ENCODE measurements at regions not wholly inside any gene's neighbourhood (a gene's known extent, or its start where the extent isn't known, plus 50 kb on each side); places are given as distances from the start of the nearest gene placed in this dataset.

- intact Hi-C loops (cut with DNase I; ENCODE audit: low total_unique reads) = no loop called here
- TF ChIP-seq, protein P1, sequence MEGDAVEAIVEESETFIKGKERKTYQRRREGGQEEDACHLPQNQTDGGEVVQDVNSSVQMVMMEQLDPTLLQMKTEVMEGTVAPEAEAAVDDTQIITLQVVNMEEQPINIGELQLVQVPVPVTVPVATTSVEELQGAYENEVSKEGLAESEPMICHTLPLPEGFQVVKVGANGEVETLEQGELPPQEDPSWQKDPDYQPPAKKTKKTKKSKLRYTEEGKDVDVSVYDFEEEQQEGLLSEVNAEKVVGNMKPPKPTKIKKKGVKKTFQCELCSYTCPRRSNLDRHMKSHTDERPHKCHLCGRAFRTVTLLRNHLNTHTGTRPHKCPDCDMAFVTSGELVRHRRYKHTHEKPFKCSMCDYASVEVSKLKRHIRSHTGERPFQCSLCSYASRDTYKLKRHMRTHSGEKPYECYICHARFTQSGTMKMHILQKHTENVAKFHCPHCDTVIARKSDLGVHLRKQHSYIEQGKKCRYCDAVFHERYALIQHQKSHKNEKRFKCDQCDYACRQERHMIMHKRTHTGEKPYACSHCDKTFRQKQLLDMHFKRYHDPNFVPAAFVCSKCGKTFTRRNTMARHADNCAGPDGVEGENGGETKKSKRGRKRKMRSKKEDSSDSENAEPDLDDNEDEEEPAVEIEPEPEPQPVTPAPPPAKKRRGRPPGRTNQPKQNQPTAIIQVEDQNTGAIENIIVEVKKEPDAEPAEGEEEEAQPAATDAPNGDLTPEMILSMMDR (IDR thresholded peaks at IDR 0.05 in 8 of 11, conservative IDR thresholded peaks at IDR 0.05 in 3 of 11) = no peak
- TF ChIP-seq POLR2A (IDR thresholded peaks at IDR 0.05) (no peak), POLR2AphosphoS5 (IDR thresholded peaks at IDR 0.05) (no peak)
Observed at GRCh38 chr13:50401721-50402465, 386.6 kb downstream of the KCNRG start.

DNA sequence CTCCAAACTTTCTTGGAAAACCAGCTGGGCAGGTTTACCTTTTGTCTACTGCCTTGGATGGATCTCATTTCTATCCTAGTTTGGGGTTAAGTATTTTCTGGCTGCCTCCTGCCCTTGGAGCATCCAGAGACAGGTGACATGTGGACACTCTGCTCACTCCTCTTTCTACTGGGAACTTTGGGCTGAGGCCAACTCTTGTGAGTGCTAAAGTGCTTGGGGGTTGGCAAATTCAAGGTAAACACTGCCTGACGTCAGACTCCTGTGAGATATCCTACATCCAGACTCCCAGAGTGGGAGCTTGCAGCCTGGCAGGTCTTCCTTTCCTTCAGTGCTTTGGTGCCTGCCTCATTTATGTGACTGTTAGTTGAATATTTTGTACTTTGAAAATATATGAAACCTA lies 388.1 kb downstream of the KCNRG start:
- Histone ChIP-seq H3K9me3 (no peaks in the 10 kb centered on the region), H3K36me3 (no peaks in the 10 kb centered on the region), H3K4me3 (no peak overlapping the region), H3K27me3 (replicated peaks in 1 of 7) (no peaks in the 10 kb centered on the region), H3K4me1 (no peaks in the 10 kb centered on the region), H3K27ac (no peak overlapping the region)
- intact Hi-C loops (cut with DNase I; ENCODE audit: low total_unique reads) = no loop called here
- TF ChIP-seq POLR2AphosphoS5 (IDR thresholded peaks at IDR 0.05) (no peak), POLR2A (IDR thresholded peaks at IDR 0.05) (no peak)
- TF ChIP-seq, protein P1 (IDR thresholded peaks at IDR 0.05 in 8 of 11, conservative IDR thresholded peaks at IDR 0.05 in 3 of 11) = no peak
- no peak for DNase-seq
- WGBS, 5 donors = 47 to 100% (median 64%) methylated on average over 1 of the region's 1 CpG

More at GRCh38 chr13:50401721-50402465, 386.6 kb downstream of the KCNRG start:
- H3K27me3 ChIP-seq (replicated peaks in 1 of 7) = no peaks in the 10 kb centered on the region
- no peaks in the 10 kb centered on the region for H3K9me3 ChIP-seq
- no peak overlapping the region for H3K4me3 ChIP-seq
- no peak overlapping the region for H3K27ac ChIP-seq
- 71 to 90% (median 74%) methylated on average over 3 of the region's 3 CpGs for WGBS, 5 donors
- no peak for DNase-seq
- H3K4me1 ChIP-seq = no peaks in the 10 kb centered on the region
- no peaks in the 10 kb centered on the region for H3K36me3 ChIP-seq

- H3K9me3 ChIP-seq = no peaks in the 10 kb centered on the region
- no peak overlapping the region for H3K4me3 ChIP-seq
- no peaks in the 10 kb centered on the region for H3K4me1 ChIP-seq
- intact Hi-C loops (cut with DNase I; ENCODE audit: low total_unique reads) = no loop called here
- no peaks in the 10 kb centered on the region for H3K36me3 ChIP-seq
- H3K27ac ChIP-seq = no peak overlapping the region
- WGBS, 5 donors = 77 to 86% (median 82%) methylated on average over 3 of the region's 3 CpGs
- no peak for DNase-seq
- no peaks in the 10 kb centered on the region for H3K27me3 ChIP-seq (replicated peaks in 1 of 7)
- TF ChIP-seq, protein P1 (IDR thresholded peaks at IDR 0.05 in 8 of 11, conservative IDR thresholded peaks at IDR 0.05 in 3 of 11) = no peak
- no peak for TF ChIP-seq POLR2A (IDR thresholded peaks at IDR 0.05)
- TF ChIP-seq POLR2AphosphoS5 (IDR thresholded peaks at IDR 0.05) = no peak
Observed at GRCh38 chr13:50404116-50404515, 388.9 kb downstream of the KCNRG start.

- intact Hi-C loops (cut with DNase I; ENCODE audit: low total_unique reads) = no loop called here
Observed at GRCh38 chr13:50404769-50405168, 389.5 kb downstream of the KCNRG start.

More at GRCh38 chr13:50404769-50405168, 389.5 kb downstream of the KCNRG start:
- DNase-seq = no peak
- H3K4me3 ChIP-seq = no peak overlapping the region
- no peaks in the 10 kb centered on the region for H3K27me3 ChIP-seq (replicated peaks in 1 of 7)
- no peak overlapping the region for H3K27ac ChIP-seq
- no peaks in the 10 kb centered on the region for H3K4me1 ChIP-seq
- H3K36me3 ChIP-seq = no peaks in the 10 kb centered on the region
- 71 to 91% (median 79%) methylated on average over 1 of the region's 1 CpG for WGBS, 5 donors
- H3K9me3 ChIP-seq = no peaks in the 10 kb centered on the region
- TF ChIP-seq POLR2A (IDR thresholded peaks at IDR 0.05) = no peak
- TF ChIP-seq, protein P1 (IDR thresholded peaks at IDR 0.05 in 8 of 11, conservative IDR thresholded peaks at IDR 0.05 in 3 of 11) = no peak
- TF ChIP-seq POLR2AphosphoS5 (IDR thresholded peaks at IDR 0.05) = no peak
